ENCODE measurements at regions not wholly inside any gene's neighbourhood (a gene's known extent, or its start where the extent isn't known, plus 50 kb on each side); places are given as distances from the start of the nearest gene placed in this dataset.

DNA sequence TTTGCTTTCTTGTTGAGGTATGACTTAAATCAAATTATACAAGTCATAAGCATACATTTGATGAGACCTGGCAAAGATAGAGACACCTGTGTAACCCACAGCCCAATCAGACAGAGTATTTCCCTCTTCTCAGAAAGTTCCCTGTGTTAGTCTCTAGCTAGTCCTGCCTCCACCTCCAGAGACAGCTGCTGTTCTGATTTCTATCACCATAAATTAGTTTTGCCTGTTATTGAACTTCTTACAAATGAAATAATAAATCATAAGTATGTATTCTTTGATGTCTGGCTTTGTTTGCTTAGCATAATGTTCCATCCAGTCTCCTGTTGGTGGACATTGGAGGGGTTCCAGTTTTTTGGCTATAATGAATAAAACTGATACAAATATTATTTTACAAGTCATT, 194.5 kb downstream of the ICE1 start:
- H3K4me3 ChIP-seq (ENCODE audit: control insufficient read depth, low read depth, low read length): no peak overlapping the region
- no peak for DNase-seq (ENCODE audit: low read depth)

DNA sequence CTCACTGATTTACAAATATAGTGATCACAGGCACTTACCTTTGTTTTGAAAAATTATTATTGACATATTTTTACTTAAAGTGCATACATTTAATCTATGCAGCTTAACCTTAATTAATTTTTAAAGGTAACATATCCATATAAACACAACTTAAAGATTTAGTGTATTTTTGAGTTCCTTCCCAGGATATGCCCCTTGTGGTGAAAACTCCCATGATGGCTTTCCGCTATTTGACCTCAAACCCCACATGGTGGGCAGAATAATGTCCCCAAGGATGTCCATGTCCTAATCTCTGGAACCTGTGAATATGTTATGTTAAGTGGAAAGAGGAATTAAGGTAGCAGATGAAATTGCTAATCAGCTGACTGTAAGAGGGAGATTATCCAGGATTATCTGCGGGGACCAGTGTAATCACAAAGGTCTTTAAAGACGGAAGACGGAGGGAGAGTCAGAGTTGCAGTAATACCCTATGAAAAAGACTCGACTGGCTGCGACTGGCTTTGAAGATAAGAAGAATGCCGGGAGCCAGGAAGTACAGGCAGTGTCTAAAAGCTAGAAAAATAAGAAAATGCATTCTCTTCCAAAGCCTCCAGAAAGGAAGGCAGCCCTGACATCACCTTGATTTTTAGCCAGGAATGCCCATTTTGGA, 193.9 kb downstream of the ICE1 start:
- no peak for DNase-seq (ENCODE audit: low read depth)
- no peak overlapping the region for H3K4me3 ChIP-seq (ENCODE audit: control insufficient read depth, low read depth, low read length)
- no peak for TF ChIP-seq CTCF (IDR thresholded peaks at IDR 0.05; ENCODE audit: control insufficient read depth, insufficient read depth, low read depth, low read length, missing control alignments)

More for the DNA sequence above, 194.5 kb downstream of the ICE1 start:
- TF ChIP-seq CTCF (IDR thresholded peaks at IDR 0.05; ENCODE audit: control insufficient read depth, insufficient read depth, low read depth, low read length, missing control alignments): no peak

DNA sequence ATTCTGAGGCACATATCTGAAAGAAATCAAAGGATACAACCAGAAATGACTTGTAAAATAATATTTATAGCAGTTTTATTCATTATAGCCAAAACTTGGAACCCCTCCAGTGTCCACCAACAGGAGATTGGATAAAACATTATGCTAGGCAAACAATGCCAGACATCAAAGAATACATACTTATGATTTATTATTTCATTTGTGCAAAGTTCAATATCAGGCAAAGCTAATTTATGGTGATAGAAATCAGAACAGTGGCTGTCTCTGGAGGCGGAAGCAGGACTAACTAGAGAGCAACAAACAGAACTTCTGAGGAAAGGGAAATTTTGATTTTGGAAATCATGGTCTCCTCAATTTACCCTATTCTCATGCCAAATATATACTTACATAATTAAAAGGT, 193.1 kb downstream of the ICE1 start:
- no peak for TF ChIP-seq CTCF (IDR thresholded peaks at IDR 0.05; ENCODE audit: control insufficient read depth, insufficient read depth, low read depth, low read length, missing control alignments)
- no peak overlapping the region for H3K4me3 ChIP-seq (ENCODE audit: control insufficient read depth, low read depth, low read length)
- no peak for DNase-seq (ENCODE audit: low read depth)

GRCh38 chr5:5613261-5613990, 190.9 kb downstream of the ICE1 start:
- H3K4me3 ChIP-seq (ENCODE audit: control insufficient read depth, low read depth, low read length): no peak overlapping the region
- no peak for DNase-seq (ENCODE audit: low read depth)
- TF ChIP-seq CTCF (IDR thresholded peaks at IDR 0.05; ENCODE audit: control insufficient read depth, insufficient read depth, low read depth, low read length, missing control alignments): no peak

- TF ChIP-seq CTCF (IDR thresholded peaks at IDR 0.05; ENCODE audit: control insufficient read depth, insufficient read depth, low read depth, low read length, missing control alignments): no peak
- no peak overlapping the region for H3K4me3 ChIP-seq (ENCODE audit: control insufficient read depth, low read depth, low read length)
- no peak for DNase-seq (ENCODE audit: low read depth)
Observed at GRCh38 chr5:5612096-5612495, 189.6 kb downstream of the ICE1 start.

DNA sequence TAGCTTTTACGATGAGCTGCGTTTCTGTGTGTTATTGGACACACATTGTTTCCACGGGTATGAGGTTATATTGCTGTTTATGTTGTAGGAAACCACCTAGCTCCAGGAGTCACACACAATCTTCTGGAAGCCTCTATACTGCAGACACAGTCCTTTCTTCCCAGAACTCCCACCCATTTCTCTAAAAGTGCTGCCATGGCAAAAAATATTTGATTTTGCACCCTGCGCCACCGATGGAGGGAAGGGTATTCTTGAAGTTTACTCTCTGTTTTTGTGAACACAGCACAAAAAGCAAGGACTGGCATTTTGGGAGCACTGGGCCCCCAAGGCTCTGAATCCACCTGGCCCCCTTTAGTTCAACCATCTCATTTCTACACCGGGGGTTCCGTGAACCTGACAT, 187.5 kb downstream of the ICE1 start:
- no peak overlapping the region for H3K4me3 ChIP-seq (ENCODE audit: control insufficient read depth, low read depth, low read length)
- no peak for DNase-seq (ENCODE audit: low read depth)
- no peak for TF ChIP-seq CTCF (IDR thresholded peaks at IDR 0.05; ENCODE audit: control insufficient read depth, insufficient read depth, low read depth, low read length, missing control alignments)

Data from AG09309 (cell line).